ENCODE measurements at regions not wholly inside any gene's neighbourhood (a gene's known extent, or its start where the extent isn't known, plus 50 kb on each side); places are given as distances from the start of the nearest gene placed in this dataset.

DNA sequence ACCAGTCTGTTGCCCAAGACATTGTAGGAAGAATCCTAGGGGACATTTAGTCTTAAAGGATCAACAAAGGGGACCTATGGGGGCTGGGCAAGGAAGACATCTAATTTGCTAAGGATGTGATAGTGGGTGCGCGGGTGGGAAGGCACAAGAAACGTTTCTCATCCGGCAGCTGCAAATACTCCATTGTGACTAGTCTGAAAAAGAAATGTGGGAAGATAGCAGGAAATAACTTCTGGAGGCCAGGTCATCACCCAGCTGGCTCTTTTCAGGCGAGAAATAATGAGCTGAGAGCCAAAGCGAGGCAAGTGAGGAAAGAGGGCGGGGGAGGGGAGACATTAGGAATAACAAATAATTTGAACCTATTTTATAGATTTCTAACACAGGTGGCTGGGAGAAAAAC is 70.3 kb upstream of the NCK2 start (continued):
- TF ChIP-seq ZNF396 (CRISPR knock-in tag; IDR thresholded peaks at IDR 0.05; ENCODE audit: borderline replicate concordance) (no peak), SP1 (CRISPR knock-in tag; conservative IDR thresholded peaks at IDR 0.05) (no peak)
- TF ChIP-seq, protein P1, sequence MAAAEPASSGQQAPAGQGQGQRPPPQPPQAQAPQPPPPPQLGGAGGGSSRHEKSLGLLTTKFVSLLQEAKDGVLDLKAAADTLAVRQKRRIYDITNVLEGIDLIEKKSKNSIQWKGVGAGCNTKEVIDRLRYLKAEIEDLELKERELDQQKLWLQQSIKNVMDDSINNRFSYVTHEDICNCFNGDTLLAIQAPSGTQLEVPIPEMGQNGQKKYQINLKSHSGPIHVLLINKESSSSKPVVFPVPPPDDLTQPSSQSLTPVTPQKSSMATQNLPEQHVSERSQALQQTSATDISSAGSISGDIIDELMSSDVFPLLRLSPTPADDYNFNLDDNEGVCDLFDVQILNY (CRISPR knock-in tag; IDR thresholded peaks at IDR 0.05), result no peak

DNA sequence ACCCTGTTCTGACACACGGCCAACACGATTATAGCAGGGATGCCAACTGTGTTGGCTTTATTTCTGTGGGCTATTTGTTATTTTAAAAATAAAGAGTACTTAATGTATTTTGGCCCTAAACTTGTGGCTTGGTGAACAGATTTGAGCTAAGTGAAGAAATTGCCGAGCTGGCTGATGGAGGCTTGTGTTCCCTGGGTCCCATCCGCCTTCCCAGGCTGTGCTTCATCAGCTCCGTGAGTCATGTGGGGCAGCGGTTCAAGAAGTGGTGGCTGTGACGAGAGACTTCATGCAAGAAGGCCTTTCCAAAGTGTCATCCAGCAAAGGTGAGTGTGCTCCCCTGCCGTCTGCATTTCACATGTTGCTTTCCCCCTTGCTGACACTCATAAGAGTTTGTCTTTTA is 73.6 kb upstream of the NCK2 start:
- Mint-ChIP-seq H3K9me3 (peaks cover 20% of the 10 kb centered on the region), H3K27me3 (ENCODE audit: low read depth) (no peaks in the 10 kb centered on the region; the same call in 1 of the 2 replicates), H3K4me3 (no peak overlapping the region), H3K27ac (no peak overlapping the region), H3K4me1 (peaks cover 11% of the 10 kb centered on the region), H3K36me3 (peaks cover 15% of the 10 kb centered on the region)
- TF ChIP-seq GTF2I (CRISPR knock-in tag; conservative IDR thresholded peaks at IDR 0.05) (no peak), PRRX2 (CRISPR knock-in tag; IDR thresholded peaks at IDR 0.05) (no peak), SOX15 (CRISPR knock-in tag; IDR thresholded peaks at IDR 0.05) (no peak), GABPB1 (CRISPR knock-in tag; IDR thresholded peaks at IDR 0.05) (no peak)
- TF ChIP-seq, protein P2, sequence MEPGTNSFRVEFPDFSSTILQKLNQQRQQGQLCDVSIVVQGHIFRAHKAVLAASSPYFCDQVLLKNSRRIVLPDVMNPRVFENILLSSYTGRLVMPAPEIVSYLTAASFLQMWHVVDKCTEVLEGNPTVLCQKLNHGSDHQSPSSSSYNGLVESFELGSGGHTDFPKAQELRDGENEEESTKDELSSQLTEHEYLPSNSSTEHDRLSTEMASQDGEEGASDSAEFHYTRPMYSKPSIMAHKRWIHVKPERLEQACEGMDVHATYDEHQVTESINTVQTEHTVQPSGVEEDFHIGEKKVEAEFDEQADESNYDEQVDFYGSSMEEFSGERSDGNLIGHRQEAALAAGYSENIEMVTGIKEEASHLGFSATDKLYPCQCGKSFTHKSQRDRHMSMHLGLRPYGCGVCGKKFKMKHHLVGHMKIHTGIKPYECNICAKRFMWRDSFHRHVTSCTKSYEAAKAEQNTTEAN (CRISPR knock-in tag; IDR thresholded peaks at IDR 0.05), result no peak
- TF ChIP-seq, protein P3, sequence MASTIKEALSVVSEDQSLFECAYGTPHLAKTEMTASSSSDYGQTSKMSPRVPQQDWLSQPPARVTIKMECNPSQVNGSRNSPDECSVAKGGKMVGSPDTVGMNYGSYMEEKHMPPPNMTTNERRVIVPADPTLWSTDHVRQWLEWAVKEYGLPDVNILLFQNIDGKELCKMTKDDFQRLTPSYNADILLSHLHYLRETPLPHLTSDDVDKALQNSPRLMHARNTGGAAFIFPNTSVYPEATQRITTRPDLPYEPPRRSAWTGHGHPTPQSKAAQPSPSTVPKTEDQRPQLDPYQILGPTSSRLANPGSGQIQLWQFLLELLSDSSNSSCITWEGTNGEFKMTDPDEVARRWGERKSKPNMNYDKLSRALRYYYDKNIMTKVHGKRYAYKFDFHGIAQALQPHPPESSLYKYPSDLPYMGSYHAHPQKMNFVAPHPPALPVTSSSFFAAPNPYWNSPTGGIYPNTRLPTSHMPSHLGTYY (CRISPR knock-in tag; IDR thresholded peaks at IDR 0.05), result no peak
- POLR2A ChIA-PET, result no interaction called here
- CTCF ChIA-PET, result no interaction called here
- no peak for ATAC-seq
- no peak for DNase-seq (ENCODE audit: low spot score)

GRCh38 chr2:105669384-105669891 is 75.3 kb upstream of the NCK2 start:
- Mint-ChIP-seq H3K27ac (no peak overlapping the region), H3K36me3 (peaks cover 28% of the 10 kb centered on the region), H3K4me1 (peaks cover 3% of the 10 kb centered on the region), H3K9me3 (peaks cover 33% of the 10 kb centered on the region), H3K4me3 (no peak overlapping the region), H3K27me3 (ENCODE audit: low read depth) (peaks cover under 1% of the 10 kb centered on the region; the same call in 1 of the 2 replicates)
- ChIA-PET CTCF (no interaction called here), POLR2A (no interaction called here)
- DNase-seq (ENCODE audit: low spot score) (no peak), ATAC-seq (no peak)
- TF ChIP-seq, protein P3 (CRISPR knock-in tag; IDR thresholded peaks at IDR 0.05), result no peak
- TF ChIP-seq ZNF232 (CRISPR knock-in tag; IDR thresholded peaks at IDR 0.05) (no peak), JUN (CRISPR knock-in tag; IDR thresholded peaks at IDR 0.05) (no peak), GRHL2 (CRISPR knock-in tag; IDR thresholded peaks at IDR 0.05; ENCODE audit: insufficient replicate concordance, severe bottlenecking) (no peak), ATF3 (CRISPR knock-in tag; conservative IDR thresholded peaks at IDR 0.05) (no peak), ZNF263 (CRISPR knock-in tag; IDR thresholded peaks at IDR 0.05; ENCODE audit: low read depth) (no peak), CREM (CRISPR knock-in tag; IDR thresholded peaks at IDR 0.05) (no peak), NR3C1 (CRISPR knock-in tag; conservative IDR thresholded peaks at IDR 0.05; ENCODE audit: low read depth) (no peak), MAX (CRISPR knock-in tag; IDR thresholded peaks at IDR 0.05) (no peak), SMAD3 (CRISPR knock-in tag; IDR thresholded peaks at IDR 0.05; ENCODE audit: borderline replicate concordance) (no peak), TP53 (CRISPR knock-in tag; IDR thresholded peaks at IDR 0.05) (no peak), EMX1 (CRISPR knock-in tag; IDR thresholded peaks at IDR 0.05) (no peak), ZNF512 (CRISPR knock-in tag; IDR thresholded peaks at IDR 0.05; ENCODE audit: borderline replicate concordance) (no peak), IRF2 (CRISPR knock-in tag; IDR thresholded peaks at IDR 0.05; ENCODE audit: borderline replicate concordance, low read depth) (no peak), ZNF416 (CRISPR knock-in tag; IDR thresholded peaks at IDR 0.05) (no peak)
- TF ChIP-seq, protein P4, sequence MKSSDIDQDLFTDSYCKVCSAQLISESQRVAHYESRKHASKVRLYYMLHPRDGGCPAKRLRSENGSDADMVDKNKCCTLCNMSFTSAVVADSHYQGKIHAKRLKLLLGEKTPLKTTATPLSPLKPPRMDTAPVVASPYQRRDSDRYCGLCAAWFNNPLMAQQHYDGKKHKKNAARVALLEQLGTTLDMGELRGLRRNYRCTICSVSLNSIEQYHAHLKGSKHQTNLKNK (CRISPR knock-in tag; IDR thresholded peaks at IDR 0.05), result no peak

All from WTC11 (cell line).